Thyroid gland (tissue), 4 donors: ENCODE measurements at regions not wholly inside any gene's neighbourhood (a gene's known extent, or its start where the extent isn't known, plus 50 kb on each side); places are given as distances from the start of the nearest gene placed in this dataset.

Source experiments
- POLR2A ChIP-seq, 2 donors: fragments of 450-650 bp; IDR thresholded peaks; one replicate each; pipeline ENCODE4 v1.6.1; 2017; ENCODE audit warnings: antibody characterized with exemption in 2 of 2, mild to moderate bottlenecking in 2 of 2, moderate library complexity in 1 of 2
- TF ChIP-seq, protein P1 (sequence below), 6 experiments: fragments of 200-600 bp in 3 of 6; fragments of 450-650 bp in 3 of 6; sonication (generic) in 3 of 6; IDR thresholded peaks; one replicate each; pipeline ENCODE4 v1.5.1; 2016 to 2019; ENCODE audit warnings: antibody characterized with exemption in 6 of 6, mild to moderate bottlenecking in 2 of 6, inconsistent platforms in 1 of 6, moderate library complexity in 1 of 6

GRCh38 chr4:28548136-28548535 lies 1687.5 kb downstream of the STIM2 start:
- TF ChIP-seq, protein P1, sequence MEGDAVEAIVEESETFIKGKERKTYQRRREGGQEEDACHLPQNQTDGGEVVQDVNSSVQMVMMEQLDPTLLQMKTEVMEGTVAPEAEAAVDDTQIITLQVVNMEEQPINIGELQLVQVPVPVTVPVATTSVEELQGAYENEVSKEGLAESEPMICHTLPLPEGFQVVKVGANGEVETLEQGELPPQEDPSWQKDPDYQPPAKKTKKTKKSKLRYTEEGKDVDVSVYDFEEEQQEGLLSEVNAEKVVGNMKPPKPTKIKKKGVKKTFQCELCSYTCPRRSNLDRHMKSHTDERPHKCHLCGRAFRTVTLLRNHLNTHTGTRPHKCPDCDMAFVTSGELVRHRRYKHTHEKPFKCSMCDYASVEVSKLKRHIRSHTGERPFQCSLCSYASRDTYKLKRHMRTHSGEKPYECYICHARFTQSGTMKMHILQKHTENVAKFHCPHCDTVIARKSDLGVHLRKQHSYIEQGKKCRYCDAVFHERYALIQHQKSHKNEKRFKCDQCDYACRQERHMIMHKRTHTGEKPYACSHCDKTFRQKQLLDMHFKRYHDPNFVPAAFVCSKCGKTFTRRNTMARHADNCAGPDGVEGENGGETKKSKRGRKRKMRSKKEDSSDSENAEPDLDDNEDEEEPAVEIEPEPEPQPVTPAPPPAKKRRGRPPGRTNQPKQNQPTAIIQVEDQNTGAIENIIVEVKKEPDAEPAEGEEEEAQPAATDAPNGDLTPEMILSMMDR (IDR thresholded peaks at IDR 0.05): no peak
- TF ChIP-seq POLR2A (IDR thresholded peaks at IDR 0.05): no peak
